Upper lobe of left lung (tissue), 6 donors: ENCODE measurements at regions not wholly inside any gene's neighbourhood (a gene's known extent, or its start where the extent isn't known, plus 50 kb on each side); places are given as distances from the start of the nearest gene placed in this dataset.

Source experiments
- ATAC-seq, 2 donors: fragments of 200-7000 bp; cut with Tn5 transposase; one replicate each; pipeline ENCODE4 v1.9.1; 2022; ENCODE audit warnings: mild to moderate bottlenecking in 2 of 2, moderate library complexity in 2 of 2; ENCODE audit not compliant: low FRiP score in 2 of 2
- DNase-seq, 2 donors: peaks; one replicate each; pipeline ENCODE4 v3.0.0-alpha.2; 2019 to 2020
- H3K27ac ChIP-seq, 4 donors: fragments of 200-600 bp; sonication (generic); one replicate each; pipeline ENCODE4 v1.5.1; 2016 to 2019
- H3K27me3 ChIP-seq, 4 donors: fragments of 200-600 bp; sonication (generic); one replicate each; pipeline ENCODE4 v1.5.1; 2017 to 2019
- H3K36me3 ChIP-seq, 4 donors: fragments of 200-600 bp; sonication (generic); one replicate each; pipeline ENCODE4 v1.5.1; 2016 to 2019
- H3K4me1 ChIP-seq, 4 donors: fragments of 200-600 bp; sonication (generic); one replicate each; pipeline ENCODE4 v1.5.1; 2018 to 2019
- H3K4me3 ChIP-seq, 4 donors: fragments of 200-600 bp; sonication (generic); one replicate each; pipeline ENCODE4 v1.5.1; 2017 to 2019; ENCODE audit warnings: mild to moderate bottlenecking in 2 of 4, moderate library complexity in 1 of 4
- H3K9me3 ChIP-seq, 4 donors: fragments of 200-600 bp; sonication (generic); one replicate each; pipeline ENCODE4 v1.5.1; 2018 to 2019
- CTCF ChIP-seq, 6 experiments: fragments of 450-650 bp in 4 of 6; fragments of 200-600 bp in 2 of 6; sonication (generic) in 2 of 6; IDR thresholded peaks; one replicate each; pipeline ENCODE4 v1.5.1; 2016 to 2019; ENCODE audit warnings: antibody characterized with exemption in 6 of 6
- EP300 ChIP-seq, 4 donors: sonication (generic); formaldehyde crosslinking; IDR thresholded peaks; one replicate each; pipeline ENCODE4 v1.5.1; 2017; ENCODE audit warnings: antibody characterized with exemption in 4 of 4, control low read depth in 2 of 4
- POLR2A ChIP-seq, 4 donors: fragments of 450-650 bp; IDR thresholded peaks; one replicate each; pipeline ENCODE4 v1.5.1; 2016 to 2017; ENCODE audit warnings: antibody characterized with exemption in 4 of 4, mild to moderate bottlenecking in 2 of 4
- POLR2AphosphoS5 ChIP-seq, 2 donors: sonication (generic); formaldehyde crosslinking; IDR thresholded peaks; one replicate each; pipeline ENCODE4 v1.5.1; 2017; ENCODE audit warnings: antibody characterized with exemption in 2 of 2
- WGBS, 2 donors: methylation state at CpG; one replicate each; pipeline ENCODE4 v1.1.5; 2017 to 2018; 5-methylcytosine and 5-hydroxymethylcytosine counted together
- donor health status: DM: no; HTN: no; CAD: no; lungs with moderate emphysema.
- donor health status: DM: no; HTN: yes; CAD: no; lungs with severe emphysema.

- DNase-seq = peak in 1 of 2 donors; percentile 55
- no peak overlapping the region for H3K27ac ChIP-seq
- peaks cover 0 to 9% (median 2%) of the 10 kb centered on the region in 4 donors for H3K9me3 ChIP-seq
- TF ChIP-seq EP300 (IDR thresholded peaks at IDR 0.05) (no peak), CTCF (IDR thresholded peaks at IDR 0.05) (no peak), POLR2AphosphoS5 (IDR thresholded peaks at IDR 0.05) (no peak), POLR2A (IDR thresholded peaks at IDR 0.05) (no peak)
- 92 to 100% methylated on average over 2 to 13 of the region's 13 CpGs for WGBS, 2 donors
- no peak overlapping the region for H3K4me3 ChIP-seq
- no peak for ATAC-seq
- H3K36me3 ChIP-seq = no peaks in the 10 kb centered on the region
- peaks cover 7 to 22% (median 12%) of the 10 kb centered on the region in 4 donors for H3K4me1 ChIP-seq
- H3K27me3 ChIP-seq = no peaks in the 10 kb centered on the region
These were observed 104.7 kb upstream of the RTL1 start for GRCh38 chr14:101008196-101008595.

DNA sequence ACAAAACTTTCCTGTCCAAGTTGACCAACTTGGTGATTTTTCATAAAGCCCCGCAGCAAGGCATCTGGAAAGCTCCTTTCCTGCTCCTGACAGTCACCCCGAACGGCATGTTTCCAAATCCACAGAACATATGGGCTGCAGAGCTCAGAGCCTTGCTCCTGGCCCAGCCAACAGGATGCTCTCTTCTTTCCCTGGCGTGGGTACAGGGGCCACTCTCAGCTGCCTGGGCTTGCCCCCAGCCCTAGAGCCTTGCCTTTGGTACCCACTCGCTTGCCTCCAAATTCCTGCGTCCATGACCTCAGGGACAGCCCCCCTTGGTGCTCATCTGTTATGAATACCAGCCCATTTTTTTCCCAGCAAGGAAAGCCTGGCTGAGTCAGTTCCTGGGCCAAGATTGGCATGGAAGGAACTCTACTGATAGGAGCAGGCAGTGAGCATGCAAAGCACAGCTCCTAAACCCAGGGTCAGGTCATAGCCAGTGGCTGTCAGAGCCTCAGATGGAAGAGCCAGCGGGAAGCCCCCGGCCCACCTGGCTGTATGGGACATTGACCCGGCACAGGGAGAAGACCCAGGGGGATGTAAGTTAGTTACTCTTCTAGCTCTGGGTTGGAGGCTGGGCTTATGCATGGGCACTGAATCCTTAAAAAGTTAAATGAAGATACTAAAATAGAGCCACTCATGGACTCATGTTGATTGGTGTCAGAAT, 105.3 kb upstream of the RTL1 start:
- H3K27me3 ChIP-seq = no peaks in the 10 kb centered on the region
- H3K27ac ChIP-seq = no peak overlapping the region
- no peak for DNase-seq
- H3K4me1 ChIP-seq = peaks cover 7 to 22% (median 12%) of the 10 kb centered on the region in 4 donors
- no peak overlapping the region for H3K4me3 ChIP-seq
- ATAC-seq = no peak
- TF ChIP-seq POLR2AphosphoS5 (IDR thresholded peaks at IDR 0.05) (no peak), CTCF (IDR thresholded peaks at IDR 0.05) (no peak), POLR2A (IDR thresholded peaks at IDR 0.05) (no peak), EP300 (IDR thresholded peaks at IDR 0.05) (no peak)
- WGBS, 2 donors = 91 to 98% methylated on average over 7 to 9 of the region's 9 CpGs
- no peaks in the 10 kb centered on the region for H3K36me3 ChIP-seq
- H3K9me3 ChIP-seq = peaks cover 0 to 9% (median 2%) of the 10 kb centered on the region in 4 donors

- H3K36me3 ChIP-seq = no peaks in the 10 kb centered on the region
- no peak overlapping the region for H3K27ac ChIP-seq
- peaks cover 7 to 18% (median 12%) of the 10 kb centered on the region in 4 donors for H3K4me1 ChIP-seq
- no peak for ATAC-seq
- no peak overlapping the region for H3K4me3 ChIP-seq
- DNase-seq = no peak
- TF ChIP-seq POLR2A (IDR thresholded peaks at IDR 0.05) (no peak), POLR2AphosphoS5 (IDR thresholded peaks at IDR 0.05) (no peak), EP300 (IDR thresholded peaks at IDR 0.05) (no peak), CTCF (IDR thresholded peaks at IDR 0.05) (no peak)
- 86% methylated on average over 5 of the region's 5 CpGs for WGBS, 2 donors
- no peaks in the 10 kb centered on the region for H3K27me3 ChIP-seq
- H3K9me3 ChIP-seq = peaks cover 0 to 9% (median 2%) of the 10 kb centered on the region in 4 donors
These were observed 106.0 kb upstream of the RTL1 start for GRCh38 chr14:101009531-101009930.

DNA sequence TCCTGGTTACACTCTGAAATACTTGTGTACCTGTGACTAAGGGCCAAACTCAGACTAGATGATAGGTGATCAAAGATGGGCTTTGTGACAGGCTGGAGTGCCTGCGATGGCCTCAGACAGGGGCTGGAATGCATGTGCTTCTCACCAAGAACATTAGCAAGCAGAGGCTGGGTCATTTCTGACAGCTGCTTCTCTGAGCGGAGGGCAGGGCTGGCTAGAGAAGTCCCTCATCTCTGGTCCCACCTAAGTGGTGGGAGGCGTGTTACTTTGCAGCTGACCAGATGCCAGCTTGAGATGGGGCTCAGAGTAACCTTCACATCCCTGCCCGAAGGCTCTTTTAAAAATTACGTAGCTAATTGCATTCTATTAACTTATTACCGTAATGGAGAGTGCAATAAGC, 106.8 kb upstream of the RTL1 start:
- Histone ChIP-seq H3K4me3 (no peak overlapping the region), H3K4me1 (peaks cover 7 to 11% (median 9%) of the 10 kb centered on the region in 4 donors), H3K36me3 (no peaks in the 10 kb centered on the region), H3K27ac (no peak overlapping the region), H3K27me3 (no peaks in the 10 kb centered on the region), H3K9me3 (peaks cover 0 to 9% (median 2%) of the 10 kb centered on the region in 4 donors)
- no peak for DNase-seq
- no peak for TF ChIP-seq CTCF (IDR thresholded peaks at IDR 0.05)
- no peak for TF ChIP-seq POLR2AphosphoS5 (IDR thresholded peaks at IDR 0.05)
- no peak for TF ChIP-seq POLR2A (IDR thresholded peaks at IDR 0.05)
- TF ChIP-seq EP300 (IDR thresholded peaks at IDR 0.05) = no peak
- no peak for ATAC-seq
- 91 to 96% methylated on average over 4 to 6 of the region's 6 CpGs for WGBS, 2 donors

DNA sequence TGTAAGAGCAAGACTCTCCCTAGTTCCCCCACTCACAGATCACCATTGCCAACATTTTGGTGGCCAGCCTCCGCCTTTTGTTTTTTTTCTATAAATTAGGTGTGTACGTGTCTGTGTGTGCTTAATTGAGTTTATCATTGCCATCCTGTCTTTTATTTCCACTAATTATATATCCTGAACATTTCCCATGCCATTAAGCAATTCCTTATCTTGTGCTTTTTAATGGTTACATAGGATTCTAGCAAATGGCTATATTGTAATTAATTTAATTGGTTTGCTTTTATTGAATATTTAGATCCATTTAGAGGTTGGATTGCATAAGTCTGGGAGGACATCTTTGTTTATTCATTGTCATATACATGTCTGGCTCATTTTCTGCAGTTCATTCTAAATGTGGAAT, 107.3 kb upstream of the RTL1 start:
- TF ChIP-seq CTCF (IDR thresholded peaks at IDR 0.05) (no peak), EP300 (IDR thresholded peaks at IDR 0.05) (no peak), POLR2A (IDR thresholded peaks at IDR 0.05) (no peak), POLR2AphosphoS5 (IDR thresholded peaks at IDR 0.05) (no peak)
- Histone ChIP-seq H3K27me3 (no peaks in the 10 kb centered on the region), H3K9me3 (peaks cover 0 to 9% (median 2%) of the 10 kb centered on the region in 4 donors), H3K27ac (no peak overlapping the region), H3K4me1 (peaks cover 4 to 5% (median 5%) of the 10 kb centered on the region in 4 donors), H3K4me3 (no peak overlapping the region), H3K36me3 (no peaks in the 10 kb centered on the region)
- 87 to 89% methylated on average over 2 of the region's 2 CpGs for WGBS, 2 donors
- ATAC-seq (no peak), DNase-seq (no peak)
